ENCODE measurements at regions not wholly inside any gene's neighbourhood (a gene's known extent, or its start where the extent isn't known, plus 50 kb on each side); places are given as distances from the start of the nearest gene placed in this dataset.

DNA sequence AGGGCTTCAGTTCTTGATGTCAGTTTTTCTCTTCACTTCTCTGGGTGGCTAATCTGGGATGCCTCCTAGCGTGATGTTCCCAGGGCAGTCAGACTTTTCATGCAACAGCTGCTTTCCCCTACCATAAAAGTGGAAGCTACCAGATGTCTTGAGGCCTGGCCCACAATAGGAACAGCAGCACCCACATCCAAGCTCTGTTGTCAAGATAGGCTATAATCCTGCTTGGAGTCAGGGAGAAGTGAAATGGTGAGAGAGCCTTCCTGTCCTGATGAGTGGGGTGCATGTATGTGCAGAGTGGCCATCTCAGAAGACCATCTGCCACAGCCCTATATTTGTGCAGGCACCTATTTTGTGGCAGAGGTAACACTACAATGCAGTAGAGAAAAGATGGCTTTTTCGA lies 108.0 kb downstream of the HTR5A start:
- ChIA-PET CTCF (no interaction called here), POLR2A (no interaction called here)
- Histone ChIP-seq H3K9me3 (peaks cover 6% of the 10 kb centered on the region; the same call in 1 of the 2 replicates), H3K36me3 (ENCODE audit: control insufficient read depth, insufficient read depth, low read length) (no peaks in the 10 kb centered on the region), H3K4me3 (ENCODE audit: low read depth, low read length) (no peak overlapping the region), H3K4me1 (no peaks in the 10 kb centered on the region), H3K27me3 (replicated peaks; ENCODE audit: control insufficient read depth, insufficient read depth, low read length) (no peaks in the 10 kb centered on the region)
- no peaks in the 10 kb centered on the region for H3K4me1 Mint-ChIP-seq (ENCODE audit: low read depth, unreplicated experiment)
- H3K4me3 Mint-ChIP-seq (ENCODE audit: unreplicated experiment), result no peak overlapping the region
- H3K36me3 Mint-ChIP-seq (ENCODE audit: insufficient read depth, unreplicated experiment), result no peaks in the 10 kb centered on the region
- intact Hi-C loops (cut with micrococcal nuclease; ENCODE audit: unreplicated experiment), result no loop called here
- peaks cover 3% of the 10 kb centered on the region for H3K27me3 Mint-ChIP-seq (ENCODE audit: insufficient read depth, unreplicated experiment)
- TF ChIP-seq, protein P1, sequence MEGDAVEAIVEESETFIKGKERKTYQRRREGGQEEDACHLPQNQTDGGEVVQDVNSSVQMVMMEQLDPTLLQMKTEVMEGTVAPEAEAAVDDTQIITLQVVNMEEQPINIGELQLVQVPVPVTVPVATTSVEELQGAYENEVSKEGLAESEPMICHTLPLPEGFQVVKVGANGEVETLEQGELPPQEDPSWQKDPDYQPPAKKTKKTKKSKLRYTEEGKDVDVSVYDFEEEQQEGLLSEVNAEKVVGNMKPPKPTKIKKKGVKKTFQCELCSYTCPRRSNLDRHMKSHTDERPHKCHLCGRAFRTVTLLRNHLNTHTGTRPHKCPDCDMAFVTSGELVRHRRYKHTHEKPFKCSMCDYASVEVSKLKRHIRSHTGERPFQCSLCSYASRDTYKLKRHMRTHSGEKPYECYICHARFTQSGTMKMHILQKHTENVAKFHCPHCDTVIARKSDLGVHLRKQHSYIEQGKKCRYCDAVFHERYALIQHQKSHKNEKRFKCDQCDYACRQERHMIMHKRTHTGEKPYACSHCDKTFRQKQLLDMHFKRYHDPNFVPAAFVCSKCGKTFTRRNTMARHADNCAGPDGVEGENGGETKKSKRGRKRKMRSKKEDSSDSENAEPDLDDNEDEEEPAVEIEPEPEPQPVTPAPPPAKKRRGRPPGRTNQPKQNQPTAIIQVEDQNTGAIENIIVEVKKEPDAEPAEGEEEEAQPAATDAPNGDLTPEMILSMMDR (IDR thresholded peaks at IDR 0.05; ENCODE audit: insufficient read depth in 1 of 2, low read depth in 1 of 2, low read length in 1 of 2, severe bottlenecking in 1 of 2, unreplicated experiment in 1 of 2), result no peak
- peaks cover 16% of the 10 kb centered on the region for H3K9me3 Mint-ChIP-seq (ENCODE audit: unreplicated experiment)
- BruUV-seq (replicated peaks), result no TSS peak
- H3K27ac Mint-ChIP-seq (ENCODE audit: unreplicated experiment), result no peak overlapping the region
- DNase-seq, result peak in 1 of 2 experiments; percentile 1

DNA sequence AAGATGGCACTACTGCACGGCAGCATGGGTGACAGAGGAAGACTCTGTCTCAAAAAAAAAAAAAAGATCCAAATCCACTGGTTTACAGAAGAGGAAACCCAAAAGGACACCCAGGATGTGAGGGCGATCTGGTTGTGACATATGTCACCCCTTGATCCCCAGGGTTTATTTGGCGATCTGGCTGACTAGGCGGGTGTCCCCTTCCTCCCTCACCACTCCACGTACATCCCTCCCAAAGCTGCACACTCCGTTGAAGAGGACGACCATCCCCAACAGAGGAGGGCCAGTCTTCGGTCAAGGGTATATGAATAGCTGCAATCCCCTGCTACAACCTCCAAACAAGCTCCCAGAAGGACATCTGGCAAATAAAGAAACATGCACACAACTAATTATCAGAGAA lies 111.6 kb downstream of the HTR5A start:
- TF ChIP-seq, protein P1 (IDR thresholded peaks at IDR 0.05; ENCODE audit: insufficient read depth in 1 of 2, low read depth in 1 of 2, low read length in 1 of 2, severe bottlenecking in 1 of 2, unreplicated experiment in 1 of 2), result no peak
- no peaks in the 10 kb centered on the region for H3K27me3 ChIP-seq (replicated peaks; ENCODE audit: control insufficient read depth, insufficient read depth, low read length)
- Mint-ChIP-seq H3K4me1 (ENCODE audit: low read depth, unreplicated experiment) (no peaks in the 10 kb centered on the region), H3K27ac (ENCODE audit: unreplicated experiment) (no peak overlapping the region), H3K27me3 (ENCODE audit: insufficient read depth, unreplicated experiment) (peaks cover 3% of the 10 kb centered on the region), H3K9me3 (ENCODE audit: unreplicated experiment) (peaks cover 40% of the 10 kb centered on the region), H3K4me3 (ENCODE audit: unreplicated experiment) (no peak overlapping the region), H3K36me3 (ENCODE audit: insufficient read depth, unreplicated experiment) (no peaks in the 10 kb centered on the region)
- DNase-seq, result no peak
- no peaks in the 10 kb centered on the region for H3K36me3 ChIP-seq (ENCODE audit: control insufficient read depth, insufficient read depth, low read length)
- H3K4me1 ChIP-seq, result no peaks in the 10 kb centered on the region
- no TSS peak for BruUV-seq (replicated peaks)
- intact Hi-C loops (cut with micrococcal nuclease; ENCODE audit: unreplicated experiment), result no loop called here
- peaks cover 23% of the 10 kb centered on the region for H3K9me3 ChIP-seq
- POLR2A ChIA-PET, result no interaction called here
- CTCF ChIA-PET, result no interaction called here
- H3K4me3 ChIP-seq (ENCODE audit: low read depth, low read length), result no peak overlapping the region

DNA sequence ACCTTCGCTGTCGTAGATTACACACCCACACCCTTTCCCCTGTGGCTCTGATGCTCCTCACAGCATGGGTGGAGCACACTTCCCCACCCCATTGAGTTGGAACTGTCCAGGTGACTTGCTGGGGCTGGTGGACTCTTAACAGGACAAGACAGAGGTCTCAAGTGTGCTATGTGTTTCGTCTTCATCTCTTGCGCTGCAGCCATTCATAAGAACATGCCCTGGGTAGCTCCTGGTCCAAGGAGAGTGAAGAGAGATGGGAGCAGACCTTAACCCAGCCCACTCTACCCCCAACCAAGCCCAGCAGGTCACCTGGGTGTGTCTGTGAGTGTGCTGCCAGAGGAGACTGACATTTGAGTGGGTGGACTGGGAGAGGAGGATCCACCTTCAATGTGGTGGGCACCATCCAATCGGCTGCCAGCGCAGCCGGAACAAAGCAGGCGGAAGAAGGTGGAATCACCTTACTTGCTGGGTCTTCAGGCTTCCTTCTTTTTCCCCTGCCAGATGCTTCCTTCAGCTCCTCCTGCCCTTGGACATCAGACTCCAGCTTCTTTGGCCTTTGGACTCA lies 112.4 kb downstream of the HTR5A start:
- POLR2A ChIA-PET, result no interaction called here
- peaks cover 3% of the 10 kb centered on the region for H3K27me3 Mint-ChIP-seq (ENCODE audit: insufficient read depth, unreplicated experiment)
- no peak overlapping the region for H3K27ac Mint-ChIP-seq (ENCODE audit: unreplicated experiment)
- TF ChIP-seq, protein P1 (IDR thresholded peaks at IDR 0.05; ENCODE audit: insufficient read depth in 1 of 2, low read depth in 1 of 2, low read length in 1 of 2, severe bottlenecking in 1 of 2, unreplicated experiment in 1 of 2), result no peak
- peak in 1 of 2 experiments; percentile 7 for DNase-seq
- H3K9me3 Mint-ChIP-seq (ENCODE audit: unreplicated experiment), result peaks cover 38% of the 10 kb centered on the region
- H3K4me1 Mint-ChIP-seq (ENCODE audit: low read depth, unreplicated experiment), result no peaks in the 10 kb centered on the region
- H3K27me3 ChIP-seq (replicated peaks; ENCODE audit: control insufficient read depth, insufficient read depth, low read length), result no peaks in the 10 kb centered on the region
- no peak overlapping the region for H3K4me3 Mint-ChIP-seq (ENCODE audit: unreplicated experiment)
- CTCF ChIA-PET, result no interaction called here
- intact Hi-C loops (cut with micrococcal nuclease; ENCODE audit: unreplicated experiment), result no loop called here
- no peak overlapping the region for H3K4me3 ChIP-seq (ENCODE audit: low read depth, low read length)
- H3K4me1 ChIP-seq, result no peaks in the 10 kb centered on the region
- no TSS peak for BruUV-seq (replicated peaks)
- no peaks in the 10 kb centered on the region for H3K36me3 Mint-ChIP-seq (ENCODE audit: insufficient read depth, unreplicated experiment)
- H3K36me3 ChIP-seq (ENCODE audit: control insufficient read depth, insufficient read depth, low read length), result no peaks in the 10 kb centered on the region
- peaks cover 21% of the 10 kb centered on the region for H3K9me3 ChIP-seq
